A204.1 (cell line): ENCODE measurements at regions not wholly inside any gene's neighbourhood (a gene's known extent, or its start where the extent isn't known, plus 50 kb on each side); places are given as distances from the start of the nearest gene placed in this dataset.
"Not testable (repeated sequence)": the region's sequence is repeated elsewhere in the genome, so short reads cannot be mapped to it uniquely, and the experiment has no call there.

Source experiments
- FAIRE-seq: peaks from 2 replicates; lab custom pipeline; 2012; peaks lifted over from hg19 to GRCh38; lab: Jason Lieb, UNC

DNA sequence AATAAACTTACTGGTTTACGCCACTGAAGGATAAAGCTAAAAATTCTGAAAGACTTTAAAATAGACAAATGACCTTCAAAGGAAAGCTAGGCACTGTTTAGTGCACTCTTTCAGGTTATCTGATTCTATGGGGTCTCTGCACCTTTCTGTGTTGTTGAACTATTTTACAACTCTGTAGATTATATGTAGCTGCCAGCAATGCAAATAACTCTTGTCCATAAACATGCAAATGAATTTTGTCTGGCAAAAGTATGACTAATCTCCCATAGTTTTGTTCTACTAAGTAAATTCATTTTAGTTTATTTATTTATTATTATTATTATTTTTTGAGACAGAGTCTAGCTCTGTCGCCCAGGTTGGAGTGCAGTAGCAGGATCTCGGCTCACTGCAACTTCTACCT is 266.3 kb upstream of the CCDC196 start:
- FAIRE-seq, result no peak

DNA sequence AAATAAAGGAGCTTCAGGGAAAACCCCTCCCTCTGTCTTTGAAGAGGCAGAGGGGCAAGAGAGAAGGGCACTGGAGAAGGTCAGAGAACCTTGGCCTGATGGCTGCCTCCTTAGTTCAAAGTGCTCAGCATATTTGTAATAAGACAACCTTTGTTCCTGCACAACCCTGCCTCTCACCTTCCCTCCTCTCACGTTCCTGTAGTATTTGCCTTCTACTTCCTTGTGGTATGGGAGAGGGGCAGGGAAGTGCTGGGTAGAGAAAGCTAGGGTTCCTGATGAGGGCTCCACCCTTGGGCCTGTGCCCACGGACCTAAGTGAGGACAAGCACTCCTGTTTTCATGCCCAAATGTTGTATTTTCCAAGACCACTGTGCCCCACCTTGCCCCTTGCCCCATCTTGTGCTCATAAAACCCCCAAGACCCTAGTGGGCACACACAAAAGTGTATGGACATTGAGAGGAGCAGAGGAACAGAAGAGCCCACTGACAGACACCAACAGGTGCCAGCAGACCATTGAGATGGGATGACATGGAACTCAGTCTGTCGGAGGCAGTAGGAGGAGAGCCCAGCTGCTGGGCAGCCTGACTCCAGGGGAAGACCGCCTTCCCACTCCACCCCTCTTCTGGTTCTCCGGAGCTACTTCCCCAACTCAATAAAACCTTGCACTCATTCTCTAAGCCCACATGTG is 261.5 kb upstream of the CCDC196 start:
- FAIRE-seq, result no peak

DNA sequence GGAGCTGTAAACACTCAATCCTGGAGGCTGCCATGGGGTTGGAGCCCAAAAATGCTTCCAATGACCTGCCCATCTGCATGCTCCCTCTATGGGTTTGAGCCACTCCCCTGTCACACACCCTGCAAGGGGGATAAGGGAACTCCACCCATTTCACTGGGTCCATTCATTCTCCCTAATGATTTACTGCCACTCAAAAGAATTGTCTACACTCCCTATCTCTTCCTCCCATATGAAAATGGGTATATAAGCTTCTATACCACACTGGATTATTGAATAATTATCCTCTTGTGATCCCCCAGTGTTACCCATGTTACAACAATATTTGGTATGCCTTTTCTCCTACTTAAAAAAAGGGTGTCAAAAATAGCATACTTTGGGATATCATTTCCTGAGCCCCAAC is 260.8 kb upstream of the CCDC196 start:
- no peak for FAIRE-seq

DNA sequence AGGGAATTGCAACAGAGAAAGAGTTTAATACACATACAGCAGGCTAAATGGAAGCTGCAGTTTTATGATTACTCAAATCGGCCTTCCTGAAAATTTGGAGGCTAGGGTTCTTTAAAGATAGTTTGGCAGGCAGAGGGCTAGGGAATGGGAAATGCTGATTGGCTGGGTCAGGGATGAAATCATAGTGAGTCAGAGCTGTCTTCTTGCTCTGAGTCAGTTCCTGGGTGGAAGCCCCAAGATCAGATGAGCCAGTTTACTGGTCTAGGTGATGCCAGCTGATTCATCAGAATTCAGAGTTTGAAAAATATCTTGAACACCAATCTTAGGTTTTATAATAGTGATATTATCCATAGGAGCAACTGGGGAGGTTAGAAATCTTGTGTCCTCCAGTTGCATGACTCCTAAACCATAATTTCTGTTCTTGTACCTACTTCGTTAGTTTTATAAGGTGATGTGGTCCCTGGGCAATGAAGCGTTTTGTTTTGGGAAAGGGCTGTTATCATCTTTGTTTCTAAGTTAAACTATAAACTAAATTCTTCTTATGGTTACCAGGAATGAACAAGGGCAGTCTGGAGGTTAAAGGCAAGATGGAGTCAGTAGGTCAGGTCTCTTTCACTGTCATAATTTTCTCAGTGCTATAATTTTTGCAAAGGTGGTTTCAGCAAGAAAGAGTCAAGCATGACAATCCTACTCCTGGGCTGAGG is 257.8 kb upstream of the CCDC196 start:
- no peak for FAIRE-seq

DNA sequence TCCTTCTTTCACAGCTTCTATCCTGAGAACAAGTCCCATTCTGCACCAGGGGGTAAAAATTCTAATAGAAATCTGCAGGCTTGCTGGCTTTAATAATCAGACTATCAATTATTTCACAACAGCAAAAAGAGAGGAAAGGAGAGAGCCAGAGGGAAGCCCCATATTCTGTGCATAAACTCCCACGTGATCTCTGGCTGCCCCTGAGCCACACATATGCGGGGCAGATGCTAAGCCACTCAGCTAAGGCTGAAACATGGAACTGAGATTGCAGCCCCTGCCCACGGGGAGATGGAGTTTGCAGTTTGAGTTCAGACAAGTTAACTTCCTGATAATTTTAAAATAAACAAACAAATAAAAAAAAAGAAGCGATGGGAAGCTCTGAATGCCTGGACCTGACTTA is 254.4 kb upstream of the CCDC196 start:
- FAIRE-seq, result no peak

DNA sequence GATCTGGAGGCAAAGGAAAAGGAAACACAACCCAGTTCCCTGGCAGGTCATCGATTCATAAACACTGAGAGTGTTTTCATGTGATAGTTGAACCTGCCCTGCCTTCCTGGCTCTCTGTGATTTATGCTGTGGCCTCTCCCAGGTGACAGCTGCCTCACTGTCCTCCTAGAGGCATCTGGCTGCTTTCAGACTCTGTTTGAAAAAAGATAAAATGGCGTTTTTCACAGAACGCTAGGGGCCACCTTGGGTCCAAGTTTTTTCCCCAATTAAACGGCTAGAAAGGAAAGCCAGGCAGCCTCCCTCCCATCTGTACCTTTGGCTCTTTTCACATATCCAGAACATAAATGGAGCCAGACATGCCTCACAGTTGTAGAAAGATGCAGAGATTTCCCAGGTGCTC is 252.6 kb upstream of the CCDC196 start:
- no peak for FAIRE-seq

DNA sequence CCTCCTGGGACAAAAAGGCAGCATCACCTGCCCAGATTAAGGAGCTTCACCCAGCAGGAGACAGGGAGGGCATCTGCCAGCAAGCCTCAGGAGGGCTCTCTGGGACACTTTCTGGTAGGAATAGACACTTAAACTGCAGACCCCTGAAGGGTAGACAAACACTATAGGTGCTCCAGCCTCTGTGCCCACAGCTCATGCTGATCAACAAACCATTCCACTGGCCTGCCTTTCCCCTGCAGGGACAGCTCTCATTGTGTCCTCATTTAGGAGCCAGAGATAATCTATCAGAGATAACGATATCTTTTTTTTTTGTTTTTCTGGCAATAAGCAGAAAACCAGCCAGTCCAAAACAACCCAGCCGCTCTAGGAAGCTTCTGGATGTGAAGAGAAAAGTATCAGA is 251.8 kb upstream of the CCDC196 start:
- FAIRE-seq, result no peak

DNA sequence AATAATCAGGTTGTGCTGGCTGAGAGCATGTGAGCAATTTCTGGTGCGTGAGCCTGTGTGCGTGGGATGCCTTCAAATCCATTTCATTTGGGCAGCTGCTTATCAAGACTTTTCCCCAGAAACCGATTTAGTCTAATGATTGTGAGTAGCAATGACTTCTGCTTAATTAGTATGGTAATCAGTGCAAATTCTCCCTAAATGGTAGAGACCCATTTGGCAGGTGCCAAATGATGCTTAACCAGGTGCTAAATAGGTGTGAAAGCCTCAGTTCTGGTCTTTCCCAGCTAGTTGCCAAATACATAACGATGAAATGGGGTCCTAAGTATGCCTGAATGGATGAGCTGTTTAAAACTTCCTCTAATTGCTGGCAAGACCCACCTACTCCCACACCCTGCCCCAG is 248.4 kb upstream of the CCDC196 start:
- no peak for FAIRE-seq

DNA sequence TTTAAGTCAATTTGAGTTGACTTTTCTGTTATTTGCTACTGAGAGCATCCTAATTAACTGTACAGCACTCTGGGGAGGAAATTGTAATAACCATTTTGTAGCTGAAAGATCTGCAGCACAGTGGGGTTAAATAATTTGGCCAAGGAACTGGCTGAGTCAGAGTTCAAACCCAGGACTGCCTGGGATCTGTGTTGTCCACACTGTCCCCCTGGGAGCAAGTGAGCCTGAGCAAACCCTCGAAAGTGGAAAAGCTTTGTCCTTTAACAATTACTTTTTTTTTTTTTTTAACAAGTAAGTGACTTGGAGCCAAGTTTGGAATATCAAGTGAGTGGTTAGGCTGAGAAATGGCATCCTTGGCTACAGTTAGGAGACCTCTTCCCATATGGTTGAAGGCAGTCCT is 247.2 kb upstream of the CCDC196 start:
- FAIRE-seq, result no peak

DNA sequence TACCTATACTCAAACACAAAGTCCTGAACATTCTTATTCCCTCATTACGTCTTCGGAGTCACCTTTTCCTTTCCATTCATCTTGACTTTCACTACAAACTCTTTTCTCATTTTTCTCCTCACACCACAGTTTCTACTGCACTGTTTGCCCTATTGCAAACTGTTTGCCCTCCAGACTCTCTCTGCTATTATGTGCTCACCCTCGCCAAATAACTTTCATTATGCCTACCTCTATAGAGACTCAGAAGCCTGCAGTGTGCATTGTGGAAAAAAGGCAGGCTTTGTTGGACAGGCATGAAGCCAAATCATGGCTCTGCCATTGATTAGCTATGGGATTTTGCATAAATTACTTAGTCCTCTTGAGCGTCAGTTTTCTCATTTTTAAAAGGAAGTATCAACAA is 246.6 kb upstream of the CCDC196 start:
- FAIRE-seq, result no peak

DNA sequence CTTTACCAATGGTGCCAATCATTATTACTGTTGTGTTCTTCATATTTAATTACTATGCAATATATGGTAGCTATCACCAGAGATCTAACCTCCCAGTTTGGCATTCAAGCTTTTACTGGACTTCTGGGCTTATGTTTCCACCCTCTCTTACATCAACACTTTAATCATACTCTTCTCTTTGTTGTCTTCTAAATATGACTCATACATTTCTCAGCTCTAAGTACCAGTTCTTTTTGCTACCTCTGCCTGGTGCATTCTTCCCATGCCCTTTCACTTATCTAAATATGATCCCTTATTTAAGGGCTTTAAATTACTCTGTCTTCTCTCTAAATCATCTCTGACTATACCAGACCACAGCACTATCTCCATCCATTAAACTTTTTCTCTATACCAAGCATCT is 246.1 kb upstream of the CCDC196 start:
- FAIRE-seq, result no peak

DNA sequence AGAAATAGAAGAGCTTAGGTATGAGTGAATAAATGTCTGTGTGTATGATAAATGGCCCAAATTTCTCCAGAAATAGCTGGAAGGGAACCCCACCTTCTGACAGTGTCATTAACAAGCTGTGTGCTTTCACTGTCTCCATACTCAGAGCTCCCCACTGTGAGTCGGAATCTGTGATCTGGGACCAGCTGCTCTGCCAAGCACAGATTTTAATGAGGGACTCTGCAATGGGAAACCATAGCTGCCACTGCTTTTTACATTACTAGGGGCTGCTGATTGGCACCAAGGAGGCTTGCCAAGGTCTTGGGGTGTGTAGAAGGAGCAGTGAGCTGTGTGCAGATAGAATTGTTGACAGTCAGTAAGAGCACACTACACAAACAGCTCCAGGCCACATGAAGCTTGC is 244.2 kb upstream of the CCDC196 start:
- no peak for FAIRE-seq

DNA sequence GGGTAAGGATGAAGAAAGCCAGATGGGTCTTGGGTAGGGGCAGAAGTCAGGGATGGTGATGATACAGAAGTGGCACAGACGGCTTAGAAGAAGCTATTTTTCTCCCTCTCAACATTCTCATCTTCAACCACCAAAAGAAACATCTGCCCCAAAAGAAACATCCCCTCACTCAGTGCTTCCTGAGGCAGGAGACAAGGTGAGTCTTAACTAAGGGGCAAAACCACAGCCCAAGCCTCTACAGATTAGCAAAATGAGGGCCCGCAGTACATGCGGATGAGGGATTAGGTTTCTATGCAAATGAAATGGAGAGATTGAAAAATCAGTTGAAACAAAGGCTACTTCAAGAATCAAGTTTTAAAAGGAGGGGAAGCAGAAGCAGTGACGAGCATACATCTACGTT is 241.3 kb upstream of the CCDC196 start:
- no peak for FAIRE-seq

DNA sequence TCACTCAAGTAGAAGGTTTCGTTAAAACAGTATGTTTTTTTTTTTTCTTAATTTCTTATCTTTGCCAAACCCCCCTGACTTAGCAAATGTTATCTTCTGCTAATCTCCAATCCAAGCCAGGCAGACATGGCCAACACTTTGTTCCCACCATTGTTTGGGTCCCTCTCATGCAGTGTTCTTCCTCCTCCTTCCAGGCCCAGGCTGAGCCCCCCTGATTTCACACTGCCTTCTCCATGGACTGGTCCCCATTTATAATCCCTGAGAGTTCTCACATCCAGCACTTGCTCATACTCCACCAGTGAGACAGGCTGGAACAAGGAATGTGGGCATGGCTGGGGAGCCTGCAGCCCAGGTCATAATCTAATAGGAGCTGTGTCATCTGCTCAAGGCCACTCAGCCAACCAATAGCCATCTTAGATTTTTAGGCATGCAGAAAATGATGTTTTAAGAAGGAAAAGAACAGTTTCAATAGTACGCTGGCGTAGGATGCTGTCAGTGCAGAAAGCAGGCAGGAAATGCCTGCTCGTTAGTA is 238.4 kb upstream of the CCDC196 start:
- no peak for FAIRE-seq

DNA sequence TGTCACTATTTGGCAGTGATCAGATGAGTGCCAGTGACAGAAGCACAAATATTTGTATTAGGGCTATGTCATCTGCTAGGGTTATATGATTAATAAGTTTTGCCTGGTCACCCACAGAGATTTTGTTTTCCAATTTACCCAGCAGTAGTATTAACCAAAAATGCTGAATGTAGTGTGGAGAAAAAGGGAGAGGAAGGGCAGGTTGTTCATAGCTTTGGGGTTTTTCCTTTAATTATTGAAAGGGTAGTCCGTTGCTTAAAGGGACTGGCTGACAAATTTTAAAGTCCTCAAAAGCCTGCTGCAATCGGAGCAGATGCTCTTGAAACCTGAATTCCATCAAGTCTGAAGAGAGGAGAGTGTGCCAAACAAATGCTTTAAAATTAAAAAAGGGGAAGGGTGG is 237.9 kb upstream of the CCDC196 start:
- no peak for FAIRE-seq

DNA sequence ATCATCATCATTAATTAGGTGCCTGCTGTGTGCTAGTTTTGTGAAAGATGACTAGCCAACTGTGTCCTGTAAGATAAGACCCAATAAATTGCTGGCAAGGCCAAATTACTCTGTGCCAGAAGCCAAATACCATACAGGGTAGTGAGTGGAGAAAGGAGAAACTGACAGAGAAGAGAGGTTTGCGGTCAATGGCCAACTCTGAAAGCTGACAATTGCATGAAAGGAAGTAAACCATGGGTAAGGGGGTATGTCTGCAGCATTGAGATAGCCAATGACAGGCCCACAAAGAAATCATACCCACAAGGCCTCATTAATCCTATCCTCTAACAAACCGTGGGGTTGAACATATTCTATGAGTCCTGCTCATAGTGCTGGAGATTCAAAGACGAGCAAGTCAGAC is 236.6 kb upstream of the CCDC196 start:
- FAIRE-seq, result no peak

DNA sequence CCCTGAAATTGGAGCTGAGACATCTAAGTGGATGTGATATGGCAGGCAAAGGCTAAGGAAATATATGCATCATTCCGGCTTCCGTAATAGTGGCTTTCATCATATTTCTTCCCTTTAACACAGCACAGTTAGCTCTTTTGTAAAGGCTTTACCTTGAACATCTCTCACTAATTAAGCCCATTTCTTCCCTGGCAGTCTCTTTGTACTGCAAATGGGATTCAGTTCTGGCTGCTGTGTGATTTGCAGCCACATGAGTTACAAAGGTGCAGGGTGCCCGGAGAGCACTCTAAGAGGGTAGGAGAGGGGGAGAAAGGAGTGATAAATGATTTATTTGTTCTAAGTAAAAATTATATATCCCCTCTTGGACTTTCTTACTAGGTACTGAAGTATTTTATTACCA is 232.1 kb upstream of the CCDC196 start:
- no peak for FAIRE-seq

DNA sequence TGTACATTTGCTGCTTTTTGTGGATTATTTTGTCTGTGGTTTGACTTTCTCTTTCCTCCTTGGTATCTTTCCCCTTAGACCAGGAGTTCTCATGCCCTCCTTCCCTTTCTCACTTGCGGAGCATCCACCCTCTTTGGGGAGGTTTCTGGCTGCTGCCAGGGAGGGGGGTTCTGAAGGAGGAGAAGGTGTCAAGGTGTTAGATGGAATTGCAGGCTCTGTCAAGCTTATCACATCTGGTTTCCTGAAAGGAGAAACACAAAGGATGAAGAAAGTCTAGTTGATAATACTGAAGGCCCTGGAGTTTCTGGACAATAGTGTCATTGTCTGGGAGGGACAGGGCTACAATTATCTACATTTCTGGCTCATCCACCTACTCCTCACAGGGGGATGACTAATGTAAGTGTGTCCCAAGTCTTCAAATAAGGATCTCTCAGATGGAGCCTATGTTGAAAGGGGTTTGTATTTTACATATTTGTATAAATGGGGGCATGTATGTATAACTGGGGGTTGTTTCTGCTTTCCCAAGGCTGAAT is 217.3 kb upstream of the CCDC196 start:
- no peak for FAIRE-seq

DNA sequence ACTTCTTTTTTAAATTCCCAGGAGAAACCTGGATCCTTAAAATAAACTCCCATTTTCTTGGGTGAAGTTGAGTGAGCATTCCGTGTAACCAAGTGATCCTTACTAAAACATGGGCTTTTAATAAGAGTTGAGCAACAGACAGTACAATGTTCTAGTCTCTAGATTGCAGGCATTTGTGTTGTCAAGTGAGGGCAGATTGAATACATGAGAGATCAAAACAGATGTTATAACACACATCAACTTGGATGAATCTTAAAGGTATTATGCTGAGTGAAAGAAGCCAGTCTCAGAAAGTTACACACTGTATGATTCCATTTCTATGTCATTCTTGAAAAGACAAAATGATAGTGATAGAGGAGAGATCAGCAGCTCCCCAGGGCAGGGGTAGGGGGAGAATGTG is 213.9 kb upstream of the CCDC196 start:
- no peak for FAIRE-seq

DNA sequence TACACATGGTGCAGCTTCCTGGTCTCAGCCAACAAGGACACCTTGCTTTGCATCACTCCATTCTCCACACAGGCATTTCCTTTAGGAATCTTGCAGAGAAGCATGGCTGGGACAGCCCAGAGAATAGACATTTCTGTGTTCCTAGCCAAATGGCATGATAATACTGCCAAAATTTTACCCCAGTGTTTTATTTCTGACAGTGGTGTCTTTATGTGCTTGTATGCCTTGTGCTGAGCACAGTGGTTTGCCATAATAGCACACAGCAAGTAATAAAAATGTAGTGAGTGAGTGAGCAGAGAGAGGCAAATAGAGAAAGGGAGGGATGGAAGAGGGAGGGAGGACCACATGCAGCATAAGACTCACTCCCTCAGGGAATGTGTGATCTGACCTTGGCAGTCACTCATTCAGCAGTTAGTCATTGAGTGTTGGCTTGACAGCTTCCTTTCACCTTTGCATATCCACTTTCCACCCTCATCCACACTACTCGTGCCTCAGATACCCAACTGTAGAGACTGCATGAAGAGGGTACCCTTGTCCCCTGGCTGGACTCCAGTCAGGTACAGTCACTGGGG is 212.8 kb upstream of the CCDC196 start:
- no peak for FAIRE-seq

DNA sequence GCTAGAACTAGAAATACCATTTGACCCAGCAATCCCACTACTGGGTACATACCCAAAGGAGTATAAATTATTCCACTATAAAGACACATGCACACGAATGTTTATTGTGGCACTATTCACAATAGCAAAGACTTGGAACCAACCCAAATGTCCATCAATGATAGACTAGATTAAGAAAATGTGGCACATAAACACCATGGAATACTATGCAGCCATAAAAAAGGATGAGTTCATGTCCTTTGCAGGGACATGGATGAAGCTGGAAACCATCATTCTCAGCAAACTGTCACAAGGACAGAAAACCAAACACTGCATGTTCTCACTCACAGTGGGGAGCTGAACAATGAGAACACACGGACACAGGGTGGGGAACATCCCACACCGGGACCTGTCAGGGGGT is 207.8 kb upstream of the CCDC196 start:
- not testable (repeated sequence) for FAIRE-seq

DNA sequence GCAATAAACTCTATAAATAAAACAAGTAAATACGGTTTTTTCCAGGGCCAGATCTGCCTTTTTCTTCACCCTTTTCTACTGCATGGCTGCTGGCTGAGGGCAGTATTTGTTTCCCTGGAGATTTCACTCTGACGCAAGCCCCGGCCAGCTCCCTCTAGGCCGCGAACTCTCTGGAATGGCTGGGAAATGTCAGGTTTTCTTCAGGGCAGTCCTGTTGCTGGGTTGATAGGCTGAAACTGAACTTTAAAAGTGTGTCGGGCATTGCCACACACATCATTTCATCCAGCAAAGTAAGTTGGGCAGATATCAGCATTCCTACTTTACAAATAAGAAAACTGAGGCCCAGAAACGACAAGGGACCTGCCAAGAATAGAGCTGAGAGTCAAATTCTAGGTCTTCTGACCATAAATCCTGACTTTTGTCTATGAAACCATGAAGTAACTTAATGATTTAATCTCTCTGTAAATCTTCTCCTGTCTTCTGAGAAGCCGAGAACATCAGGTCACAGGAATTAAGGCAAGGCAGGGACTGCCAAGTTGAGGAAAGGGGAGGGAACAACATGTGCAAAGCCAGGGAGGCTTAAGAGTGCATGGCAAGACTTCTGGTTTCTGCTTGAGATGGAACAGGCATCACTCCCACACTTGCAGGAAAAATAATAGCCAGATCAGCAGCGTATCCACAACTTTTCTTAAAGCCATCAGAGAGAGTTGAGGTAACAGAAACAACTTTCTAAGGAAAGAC is 205.0 kb upstream of the CCDC196 start:
- FAIRE-seq, result no peak

DNA sequence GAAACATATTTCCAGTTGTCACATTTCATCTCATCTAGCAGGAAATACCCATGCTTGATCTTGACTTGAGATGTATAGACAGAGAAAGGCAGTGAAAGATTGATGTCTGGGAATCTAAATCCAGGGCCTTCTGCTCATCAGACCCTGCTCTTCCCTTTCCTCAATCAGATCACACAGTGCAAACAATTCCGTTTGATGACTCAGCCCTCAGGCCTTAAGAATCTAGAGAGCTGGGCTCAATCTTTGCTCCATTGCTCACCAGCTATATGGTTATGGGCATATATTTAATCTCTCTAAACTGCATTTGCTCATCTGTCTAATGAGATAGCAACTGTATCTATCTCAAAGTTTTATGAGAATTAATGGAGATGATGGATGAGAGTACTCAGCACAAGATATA is 201.8 kb upstream of the CCDC196 start:
- no peak for FAIRE-seq
